Effector CD8-positive, alpha-beta T cell (primary cell): ENCODE measurements at regions not wholly inside any gene's neighbourhood (a gene's known extent, or its start where the extent isn't known, plus 50 kb on each side); places are given as distances from the start of the nearest gene placed in this dataset.
"Not testable (repeated sequence)": the region's sequence is repeated elsewhere in the genome, so short reads cannot be mapped to it uniquely, and the experiment has no call there.

Experiments used
- DNase-seq: peaks from one replicate; lab custom pipeline; 2025; lab: John Stamatoyannopoulos, UW

- DNase-seq = no peak
Observed at GRCh38 chr2:58769111-58769863, 528.2 kb upstream of the FANCL start.

- no peak for DNase-seq
Observed at GRCh38 chr2:58768715-58769080, 527.6 kb upstream of the FANCL start.

DNA sequence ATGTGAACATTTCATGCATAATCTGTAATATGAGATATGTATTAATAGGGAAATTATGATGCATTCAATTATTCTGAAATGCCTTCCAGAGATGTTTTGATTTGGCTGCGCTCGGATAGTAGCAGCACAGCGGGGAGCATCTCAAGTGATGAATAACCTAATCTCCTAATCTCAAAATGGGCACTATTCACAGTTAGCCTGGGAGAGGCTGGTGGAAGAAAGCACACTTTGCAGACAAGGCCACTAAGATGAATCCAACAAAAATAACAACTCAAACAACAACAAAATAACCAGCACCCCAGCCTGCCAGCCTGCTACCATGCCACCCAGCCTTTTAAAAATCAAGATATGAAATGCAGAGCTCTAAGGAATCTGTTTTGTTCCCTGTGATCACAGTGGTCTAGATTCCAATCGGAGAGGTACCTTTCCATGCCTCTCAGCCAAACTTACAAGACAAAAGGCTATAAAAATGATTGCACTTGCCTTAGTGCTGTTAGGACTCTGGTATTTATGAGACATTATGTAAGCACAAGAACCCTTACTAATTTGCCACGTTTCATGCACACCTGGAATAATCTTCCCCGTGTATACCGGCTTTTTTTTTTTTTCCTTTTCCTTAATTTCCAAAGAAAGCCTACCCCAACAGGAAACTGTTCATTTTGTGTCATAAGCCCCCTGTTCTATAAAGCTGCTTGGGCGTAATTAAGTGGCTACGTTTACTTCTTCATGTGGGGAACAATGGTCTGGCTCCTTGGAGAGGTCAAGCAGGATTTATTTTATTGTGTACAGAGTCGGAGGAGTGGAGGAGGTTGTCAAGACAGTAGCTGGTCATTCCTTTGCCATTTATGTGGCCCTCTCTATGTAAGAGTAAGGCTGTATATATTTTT, 526.9 kb upstream of the FANCL start:
- DNase-seq = no peak

- DNase-seq = no peak
Observed at GRCh38 chr2:58764338-58765104, 523.4 kb upstream of the FANCL start.

GRCh38 chr2:58762176-58762781, 521.2 kb upstream of the FANCL start:
- DNase-seq = no peak

- no peak for DNase-seq
Observed at GRCh38 chr2:58757971-58758370, 516.8 kb upstream of the FANCL start.

GRCh38 chr2:58756336-58756735, 515.2 kb upstream of the FANCL start:
- no peak for DNase-seq

DNA sequence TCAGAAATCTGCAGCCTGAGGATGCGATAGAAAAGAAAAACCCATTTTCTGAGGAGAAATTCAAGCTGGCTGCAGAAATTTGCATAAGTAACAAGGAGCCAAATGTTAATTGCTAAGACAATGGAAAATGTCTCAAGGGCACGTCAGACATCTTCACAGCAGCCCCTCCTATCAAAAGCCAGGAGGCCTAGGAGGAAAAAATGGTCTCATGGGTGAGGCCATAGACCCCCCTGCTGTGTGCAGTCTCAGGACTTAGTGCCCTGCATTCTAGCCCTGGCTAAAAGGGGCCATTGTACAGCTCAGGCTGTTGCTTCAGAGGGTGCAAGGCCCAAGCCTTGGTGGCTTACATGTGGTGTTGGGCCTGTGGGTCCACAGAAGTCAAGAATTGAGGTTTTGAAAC, 511.4 kb upstream of the FANCL start:
- DNase-seq = not testable (repeated sequence)

DNA sequence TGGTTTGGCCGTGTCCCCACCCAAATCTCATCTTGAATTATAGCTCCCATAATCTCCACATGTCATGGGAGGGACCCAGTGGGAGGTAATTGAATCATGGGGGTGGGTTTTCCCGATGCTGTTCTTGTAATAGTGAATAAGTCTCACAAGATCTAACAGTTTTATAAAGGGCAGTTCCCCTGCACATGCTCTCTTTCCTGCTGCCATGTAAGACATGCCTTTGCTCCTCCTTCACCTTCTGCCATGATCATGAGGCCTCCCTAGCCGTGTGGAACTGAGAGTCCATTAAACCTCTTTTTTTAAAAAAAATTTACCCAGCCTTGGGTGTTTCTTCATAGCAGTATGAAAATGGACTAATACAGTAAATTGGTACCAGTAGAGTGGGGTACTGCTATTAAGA, 510.6 kb upstream of the FANCL start:
- DNase-seq = not testable (repeated sequence)

DNA sequence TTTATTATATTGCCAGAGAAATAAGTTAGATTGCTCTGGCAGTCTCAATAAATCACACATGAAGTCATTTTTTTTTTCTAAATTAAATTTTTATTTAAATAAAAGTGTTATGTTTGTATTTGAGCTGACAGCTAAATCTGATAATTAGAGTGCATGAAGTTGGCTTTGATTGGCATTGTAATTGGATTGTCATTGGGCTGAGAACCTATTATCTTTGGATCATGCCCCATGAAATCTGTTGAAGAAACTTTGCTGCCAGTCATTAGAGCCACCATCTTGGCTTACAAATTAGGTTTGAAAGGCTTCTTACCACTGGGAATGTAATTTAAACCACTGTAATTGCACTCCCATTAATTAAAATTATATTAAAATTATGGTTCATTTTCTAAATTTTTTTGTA, 507.9 kb upstream of the FANCL start:
- DNase-seq = no peak

- DNase-seq = not testable (repeated sequence)
Observed at GRCh38 chr2:58745334-58745733, 504.2 kb upstream of the FANCL start.

- DNase-seq = no peak
Observed at GRCh38 chr2:58740426-58740825, 499.3 kb upstream of the FANCL start.

DNA sequence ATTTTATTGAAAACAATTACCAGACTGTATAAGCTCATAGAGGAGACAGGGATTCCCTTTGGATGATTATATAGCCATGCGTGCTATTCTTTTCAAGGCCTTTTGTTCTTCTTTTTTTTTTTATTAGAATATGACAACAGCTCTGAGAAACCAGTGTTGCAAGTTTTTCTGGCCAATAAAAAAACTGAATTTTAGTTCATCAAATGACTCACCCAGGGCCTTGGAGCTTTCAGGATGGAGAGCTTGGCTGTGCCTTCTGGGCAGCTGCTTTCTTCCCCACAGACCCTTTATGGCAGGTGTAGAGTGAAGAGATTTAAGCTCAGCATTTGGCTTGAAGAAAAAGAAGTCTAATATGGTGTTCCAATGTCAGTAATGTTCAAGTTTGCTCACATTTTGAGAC, 497.9 kb upstream of the FANCL start:
- no peak for DNase-seq

GRCh38 chr2:58734365-58734764, 493.2 kb upstream of the FANCL start:
- DNase-seq = no peak

DNA sequence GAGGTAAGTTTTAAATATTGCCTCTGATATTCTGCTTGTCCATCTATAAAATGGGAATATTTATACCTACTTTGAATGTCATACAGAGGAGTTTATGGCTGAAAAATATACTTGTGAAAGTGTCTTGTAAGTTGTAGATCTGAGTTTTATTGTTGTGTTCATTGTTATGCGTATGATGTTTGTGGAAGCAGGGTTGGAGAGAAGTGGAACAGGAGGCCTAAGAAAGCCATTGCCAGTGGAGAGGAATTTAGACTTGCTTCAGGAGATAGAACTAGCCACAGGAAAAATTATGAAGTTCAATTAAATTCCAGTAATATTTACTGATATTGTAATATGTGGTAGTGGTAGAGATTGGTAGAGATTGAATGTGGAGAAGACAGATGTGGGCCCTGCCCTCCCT, 491.9 kb upstream of the FANCL start:
- DNase-seq = no peak

DNA sequence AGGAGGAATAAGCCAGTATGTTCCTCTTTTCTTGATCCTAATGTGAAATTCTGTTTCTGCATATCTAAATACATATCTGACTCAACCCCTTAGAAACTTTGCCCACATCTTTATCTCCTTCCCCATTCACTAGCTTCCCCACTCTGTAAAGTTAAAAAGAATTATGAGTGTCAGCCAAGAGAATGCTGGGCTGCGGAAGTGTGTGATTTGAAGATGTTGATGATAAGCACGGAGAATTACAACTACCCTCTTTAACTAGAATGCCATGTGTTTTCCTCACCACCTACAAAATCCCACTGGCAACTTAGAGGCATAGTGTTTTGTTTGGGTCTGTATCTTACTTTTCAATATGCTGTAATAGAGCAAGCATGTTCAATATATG, 490.4 kb upstream of the FANCL start:
- DNase-seq = no peak

GRCh38 chr2:58730764-58731487, 489.8 kb upstream of the FANCL start:
- DNase-seq = no peak

GRCh38 chr2:58727981-58728656, 487.0 kb upstream of the FANCL start:
- DNase-seq = no peak

DNA sequence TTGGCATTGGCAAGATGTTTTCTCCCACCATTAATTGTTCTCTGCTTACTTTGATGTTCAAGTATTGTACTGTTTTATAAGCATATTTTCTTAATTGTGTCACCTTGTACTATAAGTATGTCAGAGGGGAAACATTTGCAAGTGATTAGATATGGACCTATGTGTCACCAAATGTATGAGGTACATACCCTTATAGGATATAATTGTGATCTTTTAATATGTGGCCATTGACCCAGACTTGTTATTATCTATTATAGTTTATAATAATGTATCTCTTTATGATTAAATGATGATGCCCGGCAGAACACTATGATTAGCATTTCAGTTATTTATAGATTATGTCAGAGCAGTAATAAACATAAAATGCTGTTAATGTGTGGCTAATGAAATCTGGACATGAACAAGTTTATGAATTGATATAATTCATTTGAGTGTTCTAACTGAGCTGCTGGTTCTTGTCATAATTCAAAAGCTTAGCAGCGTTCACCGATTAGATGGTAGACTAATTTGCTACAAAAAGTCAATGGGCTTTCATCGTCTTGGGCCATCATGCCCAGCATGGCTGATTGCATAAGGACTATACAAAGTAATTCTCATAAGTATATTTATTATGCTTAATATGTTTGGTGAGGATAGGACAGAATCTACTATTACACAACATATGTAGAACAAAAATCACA, 480.9 kb upstream of the FANCL start:
- DNase-seq = no peak
